SH-SY5Y (cell line): ENCODE measurements at regions not wholly inside any gene's neighbourhood (a gene's known extent, or its start where the extent isn't known, plus 50 kb on each side); places are given as distances from the start of the nearest gene placed in this dataset.

Source experiments
- GATA2 ChIP-seq: IDR thresholded peaks from 2 replicates; pipeline ENCODE4 v1.6.1; 2011; ENCODE audit warnings: mild to moderate bottlenecking, low read depth, low read length
- GATA3 ChIP-seq: IDR thresholded peaks from 2 replicates; pipeline ENCODE4 v1.6.1; 2011; ENCODE audit warnings: low read depth, mild to moderate bottlenecking, low read length, moderate library complexity

DNA sequence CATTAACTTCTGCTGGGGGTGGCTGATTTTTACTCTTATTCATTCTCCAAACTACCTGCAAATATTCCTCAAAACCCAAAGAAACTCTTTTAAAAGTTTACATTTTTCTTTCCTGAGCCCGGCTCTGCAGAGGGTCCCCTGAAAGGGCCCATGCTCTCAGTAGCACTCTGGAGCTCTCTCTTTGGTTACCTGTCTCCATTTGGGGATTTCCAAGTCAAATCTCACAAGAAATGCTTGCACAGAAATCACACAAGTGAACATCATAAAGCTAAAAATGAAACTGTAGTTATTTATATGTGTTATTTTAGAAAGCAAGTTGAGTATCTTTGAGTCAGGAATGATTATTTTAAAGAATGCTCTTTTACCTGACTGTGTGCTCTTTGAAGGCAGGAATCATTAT lies 174.5 kb upstream of the PLXNA2 start:
- TF ChIP-seq GATA3 (no peak), GATA2 (no peak)
